ENCODE measurements at regions not wholly inside any gene's neighbourhood (a gene's known extent, or its start where the extent isn't known, plus 50 kb on each side); places are given as distances from the start of the nearest gene placed in this dataset.

- no TSS peak for BruUV-seq (replicated peaks)
- H3K27ac ChIP-seq (ENCODE audit: insufficient read depth, low read depth, low read length), result no peak overlapping the region
- H3K9ac ChIP-seq (replicated peaks; ENCODE audit: extremely low read depth, insufficient read depth, low read length), result no peak overlapping the region
- H3K4me1 ChIP-seq (ENCODE audit: control insufficient read depth, extremely low read depth, insufficient read depth, low read length), result no peaks in the 10 kb centered on the region
- H3K9me1 ChIP-seq (replicated peaks; ENCODE audit: control insufficient read depth, extremely low read depth, insufficient read depth, low read length), result no peaks in the 10 kb centered on the region
- H3K36me3 ChIP-seq (ENCODE audit: control insufficient read depth in 2 of 2, extremely low read depth in 1 of 2, insufficient read depth in 2 of 2, low read length in 2 of 2), result no peaks in the 10 kb centered on the region
- no peaks in the 10 kb centered on the region for H3K9me3 ChIP-seq (replicated peaks; ENCODE audit: control insufficient read depth, insufficient read depth, low read length)
- ChIA-PET POLR2A (no interaction called here), CTCF (no interaction called here)
- FAIRE-seq, result no peak
- H3K79me2 ChIP-seq (ENCODE audit: control insufficient read depth, insufficient read depth, low read length), result no peaks in the 10 kb centered on the region
- no peaks in the 10 kb centered on the region for H3K27me3 ChIP-seq (ENCODE audit: control insufficient read depth in 2 of 2, insufficient read depth in 2 of 2, low read length in 2 of 2)
- H3K4me2 ChIP-seq (ENCODE audit: insufficient read depth, low read length), result no peak overlapping the region
- no peak overlapping the region for H2AFZ ChIP-seq (ENCODE audit: low read depth, low read length)
- H4K20me1 ChIP-seq (replicated peaks; ENCODE audit: control insufficient read depth, extremely low read depth, insufficient read depth, low read length), result no peaks in the 10 kb centered on the region
- no peak for DNase-seq (ENCODE audit: low read depth, low spot score)
- dilution Hi-C loops (cut with MboI; ENCODE audit: extremely low pct_ligation_motif_present, low sequenced_read_pairs) (no loop called here), intact Hi-C loops (cut with micrococcal nuclease) (no loop called here)
- TF ChIP-seq POLR2A (IDR thresholded peaks at IDR 0.05; ENCODE audit: low read depth, low read length) (no peak), GATA2 (IDR thresholded peaks at IDR 0.05; ENCODE audit: insufficient read depth, insufficient read length, low read depth, low read length) (no peak), POLR2AphosphoS5 (IDR thresholded peaks at IDR 0.05; ENCODE audit: insufficient read depth, low read depth, low read length) (no peak), MYC (IDR thresholded peaks at IDR 0.05; ENCODE audit: low read depth, low read length) (no peak), FOS (IDR thresholded peaks at IDR 0.05; ENCODE audit: borderline replicate concordance, insufficient read depth, low read length) (no peak), MAX (IDR thresholded peaks at IDR 0.05; ENCODE audit: insufficient read depth, insufficient read length) (no peak), JUN (IDR thresholded peaks at IDR 0.05; ENCODE audit: borderline replicate concordance, insufficient read depth, insufficient read length, low read depth) (no peak), EZH2 (IDR thresholded peaks at IDR 0.05; ENCODE audit: borderline replicate concordance, low read depth, low read length, severe bottlenecking) (no peak)
- TF ChIP-seq, protein P1, sequence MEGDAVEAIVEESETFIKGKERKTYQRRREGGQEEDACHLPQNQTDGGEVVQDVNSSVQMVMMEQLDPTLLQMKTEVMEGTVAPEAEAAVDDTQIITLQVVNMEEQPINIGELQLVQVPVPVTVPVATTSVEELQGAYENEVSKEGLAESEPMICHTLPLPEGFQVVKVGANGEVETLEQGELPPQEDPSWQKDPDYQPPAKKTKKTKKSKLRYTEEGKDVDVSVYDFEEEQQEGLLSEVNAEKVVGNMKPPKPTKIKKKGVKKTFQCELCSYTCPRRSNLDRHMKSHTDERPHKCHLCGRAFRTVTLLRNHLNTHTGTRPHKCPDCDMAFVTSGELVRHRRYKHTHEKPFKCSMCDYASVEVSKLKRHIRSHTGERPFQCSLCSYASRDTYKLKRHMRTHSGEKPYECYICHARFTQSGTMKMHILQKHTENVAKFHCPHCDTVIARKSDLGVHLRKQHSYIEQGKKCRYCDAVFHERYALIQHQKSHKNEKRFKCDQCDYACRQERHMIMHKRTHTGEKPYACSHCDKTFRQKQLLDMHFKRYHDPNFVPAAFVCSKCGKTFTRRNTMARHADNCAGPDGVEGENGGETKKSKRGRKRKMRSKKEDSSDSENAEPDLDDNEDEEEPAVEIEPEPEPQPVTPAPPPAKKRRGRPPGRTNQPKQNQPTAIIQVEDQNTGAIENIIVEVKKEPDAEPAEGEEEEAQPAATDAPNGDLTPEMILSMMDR (IDR thresholded peaks at IDR 0.05; ENCODE audit: extremely low read depth in 1 of 2, insufficient read depth in 1 of 2, low read depth in 1 of 2, low read length in 2 of 2), result no peak
- no peak overlapping the region for H3K4me3 ChIP-seq (replicated peaks in 1 of 3; ENCODE audit: insufficient read depth in 1 of 3, low read depth in 1 of 3, low read length in 3 of 3)
Observed at GRCh38 chr11:119875841-119876600, 147.0 kb upstream of the NECTIN1 start.

All from endothelial cell of umbilical vein (primary cell).